Left ventricle myocardium inferior (tissue), 1 donor: ENCODE measurements at regions not wholly inside any gene's neighbourhood (a gene's known extent, or its start where the extent isn't known, plus 50 kb on each side); places are given as distances from the start of the nearest gene placed in this dataset.
A peak's percentile ranks its signal among the peaks of the same experiment; 100 is the strongest.

Source experiments
- DNase-seq: peaks from one replicate; pipeline ENCODE4 v3.0.0-alpha.2; 2020
- H3K27ac ChIP-seq: fragments of 200-600 bp; replicated peaks from 2 replicates; pipeline ENCODE4 v1.8.0; 2021
- H3K27me3 ChIP-seq: fragments of 200-600 bp; 2 replicates; pipeline ENCODE4 v1.8.0; 2021; ENCODE audit warnings: low read depth
- H3K36me3 ChIP-seq: fragments of 200-600 bp; 2 replicates; pipeline ENCODE4 v1.8.0; 2021
- H3K4me1 ChIP-seq: fragments of 200-600 bp; 2 replicates; pipeline ENCODE4 v1.8.0; 2021
- H3K4me3 ChIP-seq: fragments of 200-600 bp; 2 replicates; pipeline ENCODE4 v1.8.0; 2021; ENCODE audit warnings: mild to moderate bottlenecking, moderate library complexity
- H3K9me3 ChIP-seq: fragments of 200-600 bp; replicated peaks from 2 replicates; pipeline ENCODE4 v1.8.0; 2021
- CTCF ChIP-seq: fragments of 200-600 bp; IDR thresholded peaks from 2 replicates; pipeline ENCODE4 v1.8.0; 2021; ENCODE audit warnings: antibody characterized with exemption, mild to moderate bottlenecking, borderline replicate concordance
- intact Hi-C: fragments of 100-400 bp; cut with micrococcal nuclease; formaldehyde crosslinking; loops from one replicate; pipeline ENCODE4 v1.11.0; 2022
- donor health status: DM: no; HTN: yes; CAD: no; lungs with severe emphysema.

DNA sequence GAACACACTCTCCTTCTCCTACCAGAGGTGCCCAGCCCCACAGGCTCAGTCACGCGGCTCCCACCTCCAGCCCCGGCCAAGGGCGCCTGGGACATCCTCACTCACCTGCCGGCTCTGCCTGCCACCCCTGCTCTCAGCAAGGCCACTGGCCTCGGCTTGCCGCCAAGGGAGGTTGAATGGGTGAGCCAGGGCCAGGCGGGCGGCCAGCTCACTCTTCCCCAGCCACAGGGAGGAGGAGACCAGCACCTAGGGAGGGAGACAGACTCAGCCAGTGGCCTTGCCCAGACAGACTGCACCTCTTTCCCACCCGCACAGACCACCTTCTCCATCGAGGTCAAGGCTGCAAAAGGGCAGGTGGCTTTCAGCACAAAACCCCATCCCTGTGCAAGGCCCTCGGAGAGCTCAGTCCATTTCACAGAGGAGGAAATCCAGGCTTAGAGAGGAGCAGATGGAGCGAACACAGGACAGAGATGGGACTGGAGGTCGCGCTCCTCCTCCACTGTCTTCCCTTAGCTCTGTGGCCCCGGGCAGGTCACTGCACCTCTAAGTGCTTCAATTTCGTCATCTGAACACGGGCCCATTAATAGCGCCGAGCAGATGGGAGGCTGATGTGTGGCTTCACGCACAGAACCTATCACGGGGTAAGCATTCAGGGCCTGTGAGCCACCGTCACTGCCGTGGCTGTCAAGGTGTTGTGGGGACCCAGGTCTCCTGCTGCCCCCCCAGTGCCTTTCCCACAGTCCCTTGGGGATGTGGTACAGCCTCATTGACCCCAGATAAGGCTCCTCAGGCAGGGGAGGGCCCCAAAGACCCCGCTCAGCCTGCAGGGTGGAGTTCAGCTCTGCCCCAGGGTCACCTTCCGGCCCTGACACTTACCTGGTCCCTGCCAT is 56.1 kb downstream of the RMI2 start:
- Histone ChIP-seq H3K9me3 (no peaks in the 10 kb centered on the region), H3K27me3 (no peaks in the 10 kb centered on the region), H3K4me3 (no peak overlapping the region), H3K27ac (peak overlapping the region; percentile 71), H3K36me3 (no peaks in the 10 kb centered on the region), H3K4me1 (peaks cover 16% of the 10 kb centered on the region)
- intact Hi-C loops: no loop called here
- peak; percentile 65 for DNase-seq
- no peak for TF ChIP-seq CTCF

GRCh38 chr16:11402051-11402744 is 56.9 kb downstream of the RMI2 start:
- peak; percentile 10 for TF ChIP-seq CTCF
- H3K27me3 ChIP-seq: no peaks in the 10 kb centered on the region
- peaks cover 13% of the 10 kb centered on the region for H3K4me1 ChIP-seq
- intact Hi-C loops: no loop called here
- no peaks in the 10 kb centered on the region for H3K9me3 ChIP-seq
- H3K27ac ChIP-seq: peak overlapping the region; percentile 71
- DNase-seq: peak; percentile 46
- no peaks in the 10 kb centered on the region for H3K36me3 ChIP-seq
- H3K4me3 ChIP-seq: no peak overlapping the region

- intact Hi-C loops: no loop called here
- H3K27ac ChIP-seq: peak overlapping the region; percentile 71
- no peak for TF ChIP-seq CTCF
- H3K36me3 ChIP-seq: no peaks in the 10 kb centered on the region
- no peaks in the 10 kb centered on the region for H3K27me3 ChIP-seq
- peaks cover 13% of the 10 kb centered on the region for H3K4me1 ChIP-seq
- no peak overlapping the region for H3K4me3 ChIP-seq
- H3K9me3 ChIP-seq: no peaks in the 10 kb centered on the region
- no peak for DNase-seq
These were observed 57.7 kb downstream of the RMI2 start for GRCh38 chr16:11402745-11403533.

- no peak for DNase-seq
- intact Hi-C loops: no loop called here
These were observed 58.2 kb downstream of the RMI2 start for GRCh38 chr16:11403534-11403795.

More at GRCh38 chr16:11403534-11403795, 58.2 kb downstream of the RMI2 start:
- TF ChIP-seq CTCF: no peak
- Histone ChIP-seq H3K4me1 (peaks cover 13% of the 10 kb centered on the region), H3K4me3 (no peak overlapping the region), H3K27me3 (no peaks in the 10 kb centered on the region), H3K36me3 (no peaks in the 10 kb centered on the region), H3K9me3 (no peaks in the 10 kb centered on the region), H3K27ac (peak overlapping the region; percentile 71)
